Tongue (tissue), 1 donor: ENCODE measurements at regions not wholly inside any gene's neighbourhood (a gene's known extent, or its start where the extent isn't known, plus 50 kb on each side); places are given as distances from the start of the nearest gene placed in this dataset.

Experiments used
- DNase-seq: peaks from one replicate; pipeline ENCODE4 v3.0.0-alpha.2; 2015

GRCh38 chr7:116420003-116420402 lies 79.5 kb upstream of the CAV2 start:
- DNase-seq = no peak

GRCh38 chr7:116421298-116421697 lies 78.2 kb upstream of the CAV2 start:
- no peak for DNase-seq

- DNase-seq = no peak
Measured at GRCh38 chr7:116422683-116423082, 76.9 kb upstream of the CAV2 start.

GRCh38 chr7:116423499-116423898 lies 76.0 kb upstream of the CAV2 start:
- no peak for DNase-seq

GRCh38 chr7:116425647-116426209 lies 73.8 kb upstream of the CAV2 start:
- DNase-seq = no peak

- DNase-seq = no peak
Measured at GRCh38 chr7:116426428-116427156, 72.9 kb upstream of the CAV2 start.

GRCh38 chr7:116429986-116430619 lies 69.4 kb upstream of the CAV2 start:
- no peak for DNase-seq

GRCh38 chr7:116431787-116432526 lies 67.6 kb upstream of the CAV2 start:
- no peak for DNase-seq

- DNase-seq = no peak
Measured at GRCh38 chr7:116432527-116432916, 67.0 kb upstream of the CAV2 start.

- no peak for DNase-seq
Measured at GRCh38 chr7:116433246-116433645, 66.3 kb upstream of the CAV2 start.

GRCh38 chr7:116434820-116435341 lies 64.7 kb upstream of the CAV2 start:
- DNase-seq = no peak

- DNase-seq = no peak
Measured at GRCh38 chr7:116436305-116436826, 63.2 kb upstream of the CAV2 start.

- DNase-seq = no peak
Measured at GRCh38 chr7:116438267-116438666, 61.3 kb upstream of the CAV2 start.

GRCh38 chr7:116439005-116439404 lies 60.5 kb upstream of the CAV2 start:
- DNase-seq = no peak

GRCh38 chr7:116439841-116440549 lies 59.5 kb upstream of the CAV2 start:
- DNase-seq = no peak

- DNase-seq = peak; percentile 32
Measured at GRCh38 chr7:116441534-116441933, 58.0 kb upstream of the CAV2 start.

- DNase-seq = peak; percentile 23
Measured at GRCh38 chr7:116443101-116443523, 56.4 kb upstream of the CAV2 start.

- no peak for DNase-seq
Measured at GRCh38 chr7:116443646-116444045, 55.9 kb upstream of the CAV2 start.

GRCh38 chr7:116445447-116446211 lies 53.9 kb upstream of the CAV2 start:
- no peak for DNase-seq

GRCh38 chr7:116446212-116446855 lies 53.2 kb upstream of the CAV2 start:
- DNase-seq = no peak

- DNase-seq = peak; percentile 17
Measured at GRCh38 chr7:116447436-116447835, 52.1 kb upstream of the CAV2 start.
